ENCODE measurements at regions not wholly inside any gene's neighbourhood (a gene's known extent, or its start where the extent isn't known, plus 50 kb on each side); places are given as distances from the start of the nearest gene placed in this dataset.

DNA sequence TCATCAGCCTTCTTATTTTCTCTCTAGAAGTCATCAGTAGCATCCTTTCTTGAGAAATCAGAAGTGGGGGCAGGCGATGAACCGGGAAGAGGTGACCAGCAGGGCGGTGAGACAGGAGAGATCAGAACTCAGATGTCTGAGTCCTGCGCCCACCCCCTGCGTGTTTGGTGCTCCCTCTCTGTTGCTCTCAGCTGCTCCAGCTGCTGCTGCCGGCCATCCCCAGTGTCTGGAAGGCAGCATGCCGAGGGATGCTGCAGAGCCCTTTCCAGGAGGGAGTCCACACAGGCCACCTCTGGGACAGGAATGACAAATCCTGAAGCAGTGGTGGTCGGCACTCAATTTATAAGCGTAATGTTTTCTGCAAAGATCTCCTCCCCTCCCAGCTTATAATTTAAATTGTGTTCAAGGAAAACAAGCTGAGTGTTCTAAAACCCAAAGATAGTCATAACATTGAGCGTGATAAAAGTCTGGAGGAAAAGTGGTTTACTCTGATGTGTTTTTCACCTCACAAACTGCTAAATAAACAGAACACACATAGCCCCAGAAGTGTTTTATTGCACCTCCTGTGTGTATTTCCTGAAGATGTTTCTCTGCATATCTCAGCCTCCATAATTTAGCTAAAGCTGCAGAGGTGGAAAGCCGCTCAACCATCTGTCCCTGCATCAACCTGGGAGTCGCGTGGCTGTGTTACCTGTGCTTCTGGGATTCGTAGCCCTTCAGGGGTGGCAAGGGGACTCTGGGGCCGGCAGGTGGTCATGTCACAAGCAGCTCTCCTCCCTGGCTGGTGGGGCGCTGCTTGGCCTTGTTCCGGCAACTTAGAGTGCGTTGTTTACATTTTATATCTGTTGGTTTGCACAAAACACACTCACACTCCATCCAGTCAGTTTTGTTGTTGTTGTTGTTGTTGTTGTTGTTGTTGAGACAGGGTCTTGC is 191.2 kb downstream of the USP12 start:
- no peak for ATAC-seq
- ChIA-PET POLR2A (no interaction called here), SMC1A (ENCODE audit: uncharacterized antibody, unreplicated experiment) (no interaction called here), RAD21 (ENCODE audit: unreplicated experiment) (interaction anchor here (1.6 kb wide), 2 partner anchors 33 to 379 kb away, joined by 4 to 6 read pairs; no protein-coding TSS in a partner anchor), CTCF (interaction anchor here (0.8 to 1.1 kb wide), 2 partner anchors 34 to 246 kb away, joined by 3 read pairs; no protein-coding TSS in a partner anchor)
- intact Hi-C loops (cut with micrococcal nuclease; ENCODE audit: unreplicated experiment): loop anchor here (10.0 kb wide), 2 partner anchors 194 to 1004 kb away; partner anchors contain the start of genes URAD and USP12
- whole genome bisulfite sequencing (ENCODE audit: insufficient coverage, insufficient replicate concordance, low lambda C conversion rate, missing lambda C conversion rate): 64% methylated on average over 18 of the region's 18 CpGs
- FAIRE-seq: no peak
- Histone ChIP-seq H3K27me3 (replicated peaks in 1 of 2; ENCODE audit: control insufficient read depth in 2 of 2, insufficient read depth in 2 of 2, low read length in 1 of 2) (no peaks in the 10 kb centered on the region; a peak in 2 of 4 replicates), H3K9me3 (replicated peaks; ENCODE audit: control insufficient read depth, insufficient read depth, low read length) (no peaks in the 10 kb centered on the region), H3K79me2 (ENCODE audit: control insufficient read depth, insufficient read depth, low read length) (no peaks in the 10 kb centered on the region), H3K4me2 (ENCODE audit: control insufficient read depth, insufficient read depth) (no peak overlapping the region), H3K9ac (ENCODE audit: control insufficient read depth, insufficient read depth, low read length) (no peak overlapping the region), H3K4me1 (ENCODE audit: control insufficient read depth, insufficient read depth, low read length) (no peaks in the 10 kb centered on the region), H3K36me3 (ENCODE audit: control insufficient read depth in 2 of 2, insufficient read depth in 2 of 2, low read length in 1 of 2) (no peaks in the 10 kb centered on the region), H4K20me1 (ENCODE audit: control insufficient read depth, insufficient read depth) (no peaks in the 10 kb centered on the region), H2AFZ (ENCODE audit: control insufficient read depth, low read depth, low read length) (no peak overlapping the region), H3K4me3 (no peak overlapping the region), H3K27ac (ENCODE audit: control insufficient read depth, insufficient read depth) (no peak overlapping the region)
- no TSS peak for BruUV-seq (replicated peaks)
- in situ Hi-C loops (cut with MboI): loop anchor here (5.0 to 10.0 kb wide), 2 partner anchors 847 to 1004 kb away; partner anchors contain the start of gene URAD
- DNase-seq (ENCODE audit: low read depth, low spot score): no peak
- TF ChIP-seq STAT3 (IDR thresholded peaks at IDR 0.05; ENCODE audit: low read depth, low read length): no peak
- TF ChIP-seq, protein P1, sequence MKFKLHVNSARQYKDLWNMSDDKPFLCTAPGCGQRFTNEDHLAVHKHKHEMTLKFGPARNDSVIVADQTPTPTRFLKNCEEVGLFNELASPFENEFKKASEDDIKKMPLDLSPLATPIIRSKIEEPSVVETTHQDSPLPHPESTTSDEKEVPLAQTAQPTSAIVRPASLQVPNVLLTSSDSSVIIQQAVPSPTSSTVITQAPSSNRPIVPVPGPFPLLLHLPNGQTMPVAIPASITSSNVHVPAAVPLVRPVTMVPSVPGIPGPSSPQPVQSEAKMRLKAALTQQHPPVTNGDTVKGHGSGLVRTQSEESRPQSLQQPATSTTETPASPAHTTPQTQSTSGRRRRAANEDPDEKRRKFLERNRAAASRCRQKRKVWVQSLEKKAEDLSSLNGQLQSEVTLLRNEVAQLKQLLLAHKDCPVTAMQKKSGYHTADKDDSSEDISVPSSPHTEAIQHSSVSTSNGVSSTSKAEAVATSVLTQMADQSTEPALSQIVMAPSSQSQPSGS (IDR thresholded peaks at IDR 0.05; ENCODE audit: low read length): no peak
- no peak for TF ChIP-seq FOXK2 (IDR thresholded peaks at IDR 0.05)
- TF ChIP-seq, protein P2, sequence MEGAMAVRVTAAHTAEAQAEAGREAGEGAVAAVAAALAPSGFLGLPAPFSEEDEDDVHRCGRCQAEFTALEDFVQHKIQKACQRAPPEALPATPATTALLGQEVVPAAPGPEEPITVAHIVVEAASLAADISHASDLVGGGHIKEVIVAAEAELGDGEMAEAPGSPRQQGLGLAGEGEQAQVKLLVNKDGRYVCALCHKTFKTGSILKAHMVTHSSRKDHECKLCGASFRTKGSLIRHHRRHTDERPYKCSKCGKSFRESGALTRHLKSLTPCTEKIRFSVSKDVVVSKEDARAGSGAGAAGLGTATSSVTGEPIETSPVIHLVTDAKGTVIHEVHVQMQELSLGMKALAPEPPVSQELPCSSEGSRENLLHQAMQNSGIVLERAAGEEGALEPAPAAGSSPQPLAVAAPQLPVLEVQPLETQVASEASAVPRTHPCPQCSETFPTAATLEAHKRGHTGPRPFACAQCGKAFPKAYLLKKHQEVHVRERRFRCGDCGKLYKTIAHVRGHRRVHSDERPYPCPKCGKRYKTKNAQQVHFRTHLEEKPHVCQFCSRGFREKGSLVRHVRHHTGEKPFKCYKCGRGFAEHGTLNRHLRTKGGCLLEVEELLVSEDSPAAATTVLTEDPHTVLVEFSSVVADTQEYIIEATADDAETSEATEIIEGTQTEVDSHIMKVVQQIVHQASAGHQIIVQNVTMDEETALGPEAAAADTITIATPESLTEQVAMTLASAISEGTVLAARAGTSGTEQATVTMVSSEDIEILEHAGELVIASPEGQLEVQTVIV (IDR thresholded peaks at IDR 0.05; ENCODE audit: borderline replicate concordance, partially characterized antibody): no peak
- TF ChIP-seq SUPT20H (IDR thresholded peaks at IDR 0.05; ENCODE audit: borderline replicate concordance, control insufficient read depth, low read depth, low read length): no peak
- no peak for TF ChIP-seq CEBPB (IDR thresholded peaks at IDR 0.05; ENCODE audit: borderline replicate concordance in 1 of 2, low read depth in 2 of 2, low read length in 2 of 2)
- TF ChIP-seq CREB1 (IDR thresholded peaks at IDR 0.05; ENCODE audit: low read depth): no peak
- TF ChIP-seq, protein P3, sequence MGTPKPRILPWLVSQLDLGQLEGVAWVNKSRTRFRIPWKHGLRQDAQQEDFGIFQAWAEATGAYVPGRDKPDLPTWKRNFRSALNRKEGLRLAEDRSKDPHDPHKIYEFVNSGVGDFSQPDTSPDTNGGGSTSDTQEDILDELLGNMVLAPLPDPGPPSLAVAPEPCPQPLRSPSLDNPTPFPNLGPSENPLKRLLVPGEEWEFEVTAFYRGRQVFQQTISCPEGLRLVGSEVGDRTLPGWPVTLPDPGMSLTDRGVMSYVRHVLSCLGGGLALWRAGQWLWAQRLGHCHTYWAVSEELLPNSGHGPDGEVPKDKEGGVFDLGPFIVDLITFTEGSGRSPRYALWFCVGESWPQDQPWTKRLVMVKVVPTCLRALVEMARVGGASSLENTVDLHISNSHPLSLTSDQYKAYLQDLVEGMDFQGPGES (IDR thresholded peaks at IDR 0.05): no peak
- TF ChIP-seq SIX5 (IDR thresholded peaks at IDR 0.05; ENCODE audit: low read depth, low read length, severe bottlenecking): no peak

Data from GM12878 (cell line).